Esophagus squamous epithelium (tissue), 4 donors: ENCODE measurements at regions not wholly inside any gene's neighbourhood (a gene's known extent, or its start where the extent isn't known, plus 50 kb on each side); places are given as distances from the start of the nearest gene placed in this dataset.

Source experiments
- CTCF ChIP-seq, 6 experiments: fragments of 450-650 bp in 4 of 6; fragments of 200-600 bp in 2 of 6; sonication (generic) in 2 of 6; IDR thresholded peaks; one replicate each; pipeline ENCODE4 v1.5.1; 2016 to 2019; ENCODE audit warnings: antibody characterized with exemption in 6 of 6, mild to moderate bottlenecking in 4 of 6, moderate library complexity in 4 of 6
- POLR2A ChIP-seq, 4 donors: fragments of 450-650 bp; IDR thresholded peaks; one replicate each; pipeline ENCODE4 v1.6.1; 2017; ENCODE audit warnings: antibody characterized with exemption in 4 of 4, mild to moderate bottlenecking in 4 of 4, moderate library complexity in 3 of 4

GRCh38 chr6:18784794-18785193 is 397.6 kb downstream of the RNF144B start:
- TF ChIP-seq CTCF (IDR thresholded peaks at IDR 0.05) (no peak), POLR2A (IDR thresholded peaks at IDR 0.05) (no peak)
